ENCODE measurements at regions not wholly inside any gene's neighbourhood (a gene's known extent, or its start where the extent isn't known, plus 50 kb on each side); places are given as distances from the start of the nearest gene placed in this dataset.

DNA sequence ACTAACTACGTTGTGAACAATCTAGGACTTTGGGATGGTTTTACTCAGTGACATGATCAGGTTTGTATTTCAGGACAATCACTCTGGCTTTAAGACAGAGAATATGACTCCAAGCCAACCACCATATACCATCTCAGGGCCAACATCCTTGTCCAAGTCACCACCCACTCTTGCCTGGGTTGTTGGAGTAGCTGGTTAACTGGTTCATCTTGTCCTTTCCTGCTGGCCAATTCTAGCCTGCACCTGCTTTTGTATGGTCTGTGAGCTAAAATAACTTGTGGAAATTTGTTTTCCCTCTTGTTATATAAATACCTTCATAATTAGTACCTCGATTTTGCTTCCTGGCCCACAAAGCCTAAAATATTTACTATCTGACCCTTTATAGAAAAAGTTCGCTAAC lies 306.8 kb upstream of the STT3B start:
- TF ChIP-seq EZH2 (IDR thresholded peaks at IDR 0.05; ENCODE audit: low read length) (no peak), CTCF (optimal IDR thresholded peaks at IDR 0.05 in 1 of 3, IDR thresholded peaks at IDR 0.05 in 1 of 3, conservative IDR thresholded peaks at IDR 0.05 in 1 of 3; ENCODE audit: extremely low read depth in 1 of 3, insufficient read depth in 2 of 3, low read length in 3 of 3) (no peak)

All from keratinocyte (primary cell).